Mesodermal cell (in vitro differentiated cells): ENCODE measurements at regions not wholly inside any gene's neighbourhood (a gene's known extent, or its start where the extent isn't known, plus 50 kb on each side); places are given as distances from the start of the nearest gene placed in this dataset.

ENCODE experiments used
- H3K27ac ChIP-seq: 2 replicates; pipeline ENCODE4 v1.7.0; 2013; ENCODE audit warnings: mild to moderate bottlenecking, low read depth, low read length, moderate library complexity; ENCODE audit not compliant: severe bottlenecking
- H3K36me3 ChIP-seq: 2 replicates; pipeline ENCODE4 v1.7.1; 2013; ENCODE audit warnings: mild to moderate bottlenecking, low read length, moderate library complexity; ENCODE audit not compliant: control insufficient read depth, insufficient read depth
- H3K4me1 ChIP-seq: one replicate; pipeline ENCODE4 v1.7.1; 2013; ENCODE audit warnings: mild to moderate bottlenecking, low read length; ENCODE audit not compliant: insufficient read depth, control insufficient read depth, poor library complexity, severe bottlenecking
- H3K4me3 ChIP-seq: 2 replicates; pipeline ENCODE4 v1.7.0; 2013; ENCODE audit warnings: low read length, control low read depth, mild to moderate bottlenecking; ENCODE audit not compliant: insufficient read depth, poor library complexity, severe bottlenecking; ENCODE audit errors: extremely low read depth
- H3K9me3 ChIP-seq: 2 replicates; pipeline ENCODE4 v1.7.1; 2013; ENCODE audit warnings: mild to moderate bottlenecking, low read length, moderate library complexity; ENCODE audit not compliant: control insufficient read depth
- WGBS, 2 experiments: methylation state at CpG; one replicate each; pipeline ENCODE4 v1.1.5; 2013; ENCODE audit warnings: missing lambda C conversion rate in 2 of 2; ENCODE audit not compliant: insufficient coverage in 2 of 2; 5-methylcytosine and 5-hydroxymethylcytosine counted together

GRCh38 chr12:78760906-78761305, 103.7 kb upstream of the SYT1 start:
- WGBS, 2 experiments = 86 to 90% methylated on average over 1 to 3 of the region's 5 CpGs
- H3K27ac ChIP-seq = no peak overlapping the region

GRCh38 chr12:78764913-78765312, 99.7 kb upstream of the SYT1 start:
- H3K36me3 ChIP-seq = no peaks in the 10 kb centered on the region
- no peak overlapping the region for H3K27ac ChIP-seq
- WGBS, 2 experiments = no CpG with 5 or more reads among the region's 2 CpGs
- H3K4me3 ChIP-seq = no peak overlapping the region
- H3K4me1 ChIP-seq = no peaks in the 10 kb centered on the region
- H3K9me3 ChIP-seq = no peaks in the 10 kb centered on the region

More at GRCh38 chr12:78760906-78761305, 103.7 kb upstream of the SYT1 start:
- no peak overlapping the region for H3K4me3 ChIP-seq
- no peaks in the 10 kb centered on the region for H3K36me3 ChIP-seq
- H3K9me3 ChIP-seq = no peaks in the 10 kb centered on the region
- H3K4me1 ChIP-seq = no peaks in the 10 kb centered on the region

- Histone ChIP-seq H3K4me3 (no peak overlapping the region), H3K4me1 (no peaks in the 10 kb centered on the region), H3K27ac (no peak overlapping the region), H3K9me3 (no peaks in the 10 kb centered on the region), H3K36me3 (no peaks in the 10 kb centered on the region)
- WGBS, 2 experiments = no CpG with 5 or more reads among the region's 4 CpGs
Measured at GRCh38 chr12:78767264-78767981, 97.2 kb upstream of the SYT1 start.

GRCh38 chr12:78778339-78778738, 86.2 kb upstream of the SYT1 start:
- Histone ChIP-seq H3K27ac (no peak overlapping the region), H3K36me3 (no peaks in the 10 kb centered on the region), H3K4me1 (no peaks in the 10 kb centered on the region), H3K4me3 (no peak overlapping the region), H3K9me3 (no peaks in the 10 kb centered on the region)
- WGBS, 2 experiments = no CpG with 5 or more reads among the region's 2 CpGs

GRCh38 chr12:78787576-78787975, 77.0 kb upstream of the SYT1 start:
- H3K9me3 ChIP-seq = no peaks in the 10 kb centered on the region
- H3K36me3 ChIP-seq = no peaks in the 10 kb centered on the region
- no peak overlapping the region for H3K4me3 ChIP-seq
- H3K4me1 ChIP-seq = no peaks in the 10 kb centered on the region
- no peak overlapping the region for H3K27ac ChIP-seq

- 87 to 100% methylated on average over 3 of the region's 4 CpGs for whole genome bisulfite sequencing, 2 experiments
- peaks cover 9% of the 10 kb centered on the region for H3K9me3 ChIP-seq
- no peak overlapping the region for H3K4me3 ChIP-seq
- no peak overlapping the region for H3K27ac ChIP-seq
- H3K36me3 ChIP-seq = no peaks in the 10 kb centered on the region
- no peaks in the 10 kb centered on the region for H3K4me1 ChIP-seq
Measured at GRCh38 chr12:78790148-78790547, 74.4 kb upstream of the SYT1 start.

GRCh38 chr12:78792052-78792698, 72.4 kb upstream of the SYT1 start:
- Histone ChIP-seq H3K36me3 (no peaks in the 10 kb centered on the region), H3K9me3 (peaks cover 20% of the 10 kb centered on the region), H3K27ac (no peak overlapping the region), H3K4me1 (no peaks in the 10 kb centered on the region), H3K4me3 (no peak overlapping the region)
- 95% methylated on average over 5 to 6 of the region's 6 CpGs for WGBS, 2 experiments

GRCh38 chr12:78793491-78793890, 71.1 kb upstream of the SYT1 start:
- Histone ChIP-seq H3K4me3 (no peak overlapping the region), H3K9me3 (peaks cover 20% of the 10 kb centered on the region), H3K36me3 (no peaks in the 10 kb centered on the region), H3K4me1 (no peaks in the 10 kb centered on the region), H3K27ac (no peak overlapping the region)
- 73 to 94% methylated on average over 2 of the region's 2 CpGs for WGBS, 2 experiments

GRCh38 chr12:78793982-78794381, 70.6 kb upstream of the SYT1 start:
- WGBS, 2 experiments = 97 to 98% methylated on average over 11 to 18 of the region's 18 CpGs

GRCh38 chr12:78795934-78796445, 68.6 kb upstream of the SYT1 start:
- peaks cover 20% of the 10 kb centered on the region for H3K9me3 ChIP-seq
- H3K4me1 ChIP-seq = no peaks in the 10 kb centered on the region
- no peak overlapping the region for H3K27ac ChIP-seq
- no peak overlapping the region for H3K4me3 ChIP-seq
- no peaks in the 10 kb centered on the region for H3K36me3 ChIP-seq

More at GRCh38 chr12:78793982-78794381, 70.6 kb upstream of the SYT1 start:
- no peak overlapping the region for H3K27ac ChIP-seq
- H3K4me1 ChIP-seq = no peaks in the 10 kb centered on the region
- no peak overlapping the region for H3K4me3 ChIP-seq
- peaks cover 20% of the 10 kb centered on the region for H3K9me3 ChIP-seq
- H3K36me3 ChIP-seq = no peaks in the 10 kb centered on the region
